ENCODE measurements at regions not wholly inside any gene's neighbourhood (a gene's known extent, or its start where the extent isn't known, plus 50 kb on each side); places are given as distances from the start of the nearest gene placed in this dataset.

DNA sequence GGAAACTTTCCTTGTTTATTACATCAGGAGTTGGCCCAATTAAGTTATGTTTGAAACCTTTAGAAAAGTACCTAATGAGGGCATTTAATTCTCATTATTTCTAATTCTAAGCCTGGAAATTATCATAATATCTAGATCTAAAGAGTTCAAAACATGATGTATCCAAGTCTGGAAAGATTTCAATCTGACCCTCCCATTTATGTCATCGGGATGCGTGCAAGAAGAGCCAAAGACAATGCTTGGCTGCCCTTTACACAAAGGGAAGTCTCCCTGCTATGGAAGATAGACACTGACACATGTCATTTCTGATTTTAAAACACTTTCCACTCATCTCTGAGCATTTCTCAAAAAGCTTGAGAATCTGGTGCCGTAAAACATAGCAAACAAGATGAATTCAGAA lies 222.4 kb downstream of the ANTXR2 start:
- 89% methylated on average over 3 of the region's 3 CpGs for whole genome bisulfite sequencing (ENCODE audit: low lambda C conversion rate)
- POLR2A ChIA-PET: no interaction called here
- no peak for TF ChIP-seq GATA2 (CRISPR knock-in tag; IDR thresholded peaks at IDR 0.05)
- TF ChIP-seq, protein P1, sequence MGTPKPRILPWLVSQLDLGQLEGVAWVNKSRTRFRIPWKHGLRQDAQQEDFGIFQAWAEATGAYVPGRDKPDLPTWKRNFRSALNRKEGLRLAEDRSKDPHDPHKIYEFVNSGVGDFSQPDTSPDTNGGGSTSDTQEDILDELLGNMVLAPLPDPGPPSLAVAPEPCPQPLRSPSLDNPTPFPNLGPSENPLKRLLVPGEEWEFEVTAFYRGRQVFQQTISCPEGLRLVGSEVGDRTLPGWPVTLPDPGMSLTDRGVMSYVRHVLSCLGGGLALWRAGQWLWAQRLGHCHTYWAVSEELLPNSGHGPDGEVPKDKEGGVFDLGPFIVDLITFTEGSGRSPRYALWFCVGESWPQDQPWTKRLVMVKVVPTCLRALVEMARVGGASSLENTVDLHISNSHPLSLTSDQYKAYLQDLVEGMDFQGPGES (IDR thresholded peaks at IDR 0.05; ENCODE audit: low read depth, low read length): no peak
- TF ChIP-seq SIN3A (IDR thresholded peaks at IDR 0.05; ENCODE audit: borderline replicate concordance, low read depth, low read length): no peak
- TF ChIP-seq, protein P2, sequence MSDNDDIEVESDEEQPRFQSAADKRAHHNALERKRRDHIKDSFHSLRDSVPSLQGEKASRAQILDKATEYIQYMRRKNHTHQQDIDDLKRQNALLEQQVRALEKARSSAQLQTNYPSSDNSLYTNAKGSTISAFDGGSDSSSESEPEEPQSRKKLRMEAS (IDR thresholded peaks at IDR 0.05; ENCODE audit: low read depth): no peak
- no peak for TF ChIP-seq CTCF (IDR thresholded peaks at IDR 0.05)
- TF ChIP-seq ELF1 (IDR thresholded peaks at IDR 0.05): no peak
- no peak for TF ChIP-seq YY1 (IDR thresholded peaks at IDR 0.05; ENCODE audit: low read depth)
- no peak for TF ChIP-seq USF2 (IDR thresholded peaks at IDR 0.05; ENCODE audit: borderline replicate concordance, low read depth, low read length)
- no peak for TF ChIP-seq JUND (IDR thresholded peaks at IDR 0.05)
- TF ChIP-seq RFX5 (IDR thresholded peaks at IDR 0.05; ENCODE audit: low read length): no peak
- TF ChIP-seq FOSL2 (IDR thresholded peaks at IDR 0.05; ENCODE audit: borderline replicate concordance, low read depth): no peak
- TF ChIP-seq, protein P3, sequence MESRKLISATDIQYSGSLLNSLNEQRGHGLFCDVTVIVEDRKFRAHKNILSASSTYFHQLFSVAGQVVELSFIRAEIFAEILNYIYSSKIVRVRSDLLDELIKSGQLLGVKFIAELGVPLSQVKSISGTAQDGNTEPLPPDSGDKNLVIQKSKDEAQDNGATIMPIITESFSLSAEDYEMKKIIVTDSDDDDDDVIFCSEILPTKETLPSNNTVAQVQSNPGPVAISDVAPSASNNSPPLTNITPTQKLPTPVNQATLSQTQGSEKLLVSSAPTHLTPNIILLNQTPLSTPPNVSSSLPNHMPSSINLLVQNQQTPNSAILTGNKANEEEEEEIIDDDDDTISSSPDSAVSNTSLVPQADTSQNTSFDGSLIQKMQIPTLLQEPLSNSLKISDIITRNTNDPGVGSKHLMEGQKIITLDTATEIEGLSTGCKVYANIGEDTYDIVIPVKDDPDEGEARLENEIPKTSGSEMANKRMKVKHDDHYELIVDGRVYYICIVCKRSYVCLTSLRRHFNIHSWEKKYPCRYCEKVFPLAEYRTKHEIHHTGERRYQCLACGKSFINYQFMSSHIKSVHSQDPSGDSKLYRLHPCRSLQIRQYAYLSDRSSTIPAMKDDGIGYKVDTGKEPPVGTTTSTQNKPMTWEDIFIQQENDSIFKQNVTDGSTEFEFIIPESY (IDR thresholded peaks at IDR 0.05; ENCODE audit: borderline replicate concordance, low read depth): no peak
- TF ChIP-seq GABPA (IDR thresholded peaks at IDR 0.05; ENCODE audit: low read depth): no peak
- no peak for TF ChIP-seq RCOR1 (IDR thresholded peaks at IDR 0.05; ENCODE audit: low read length)
- no peak for TF ChIP-seq MXI1 (IDR thresholded peaks at IDR 0.05; ENCODE audit: low read depth, low read length)
- TF ChIP-seq TAF1 (IDR thresholded peaks at IDR 0.05; ENCODE audit: borderline replicate concordance, low read depth, low read length): no peak
- no peak for TF ChIP-seq RXRA (IDR thresholded peaks at IDR 0.05; ENCODE audit: borderline replicate concordance, low read depth)

More for the DNA sequence above, 222.4 kb downstream of the ANTXR2 start:
- peaks cover 0 to 16% of the 10 kb centered on the region in 2 experiments; a peak in 3 of 4 replicates for H3K4me1 ChIP-seq (ENCODE audit: control insufficient read depth in 1 of 2, insufficient read depth in 2 of 2, low read depth in 1 of 2, low read length in 1 of 2)
- no peaks in the 10 kb centered on the region for H4K20me1 ChIP-seq (ENCODE audit: insufficient read depth)
- no peaks in the 10 kb centered on the region for H3F3A ChIP-seq (replicated peaks; ENCODE audit: insufficient read depth)
- no peak overlapping the region for H2AFZ ChIP-seq (ENCODE audit: low read depth)
- CTCF ChIA-PET: no interaction called here
- H3K9me2 ChIP-seq: no peaks in the 10 kb centered on the region
- no peaks in the 10 kb centered on the region for H3K9me3 ChIP-seq
- H3K36me3 ChIP-seq (replicated peaks in 1 of 2; ENCODE audit: control insufficient read depth in 1 of 2, insufficient read depth in 2 of 2, low read length in 1 of 2): no peaks in the 10 kb centered on the region
- no peak overlapping the region for H3K4me2 ChIP-seq
- no peak overlapping the region for H3K4me3 ChIP-seq (ENCODE audit: low read depth in 2 of 2, low read length in 1 of 2)
- H3K79me2 ChIP-seq (ENCODE audit: insufficient read depth): no peaks in the 10 kb centered on the region
- no peak overlapping the region for H3K27ac ChIP-seq (ENCODE audit: low read depth in 2 of 2, low read length in 1 of 2)
- no peak for DNase-seq
- no peaks in the 10 kb centered on the region for H3K27me3 ChIP-seq (ENCODE audit: insufficient read depth)
- H3K9ac ChIP-seq: no peak overlapping the region

Measured in SK-N-SH (cell line).